HG03442 (cell line): ENCODE measurements at regions not wholly inside any gene's neighbourhood (a gene's known extent, or its start where the extent isn't known, plus 50 kb on each side); places are given as distances from the start of the nearest gene placed in this dataset.

Experiments used
- ATAC-seq: cut with Tn5 transposase; IDR thresholded peaks from one replicate; pipeline ENCODE4 v1.9.1; 2021; ENCODE audit warnings: mild to moderate bottlenecking, moderate library complexity; ENCODE audit not compliant: unreplicated experiment

- no peak for ATAC-seq
These were observed 55.5 kb upstream of the ST6GAL2 start for GRCh38 chr2:106941372-106941993.

- no peak for ATAC-seq
These were observed 57.7 kb upstream of the ST6GAL2 start for GRCh38 chr2:106943468-106944200.

- ATAC-seq, result no peak
These were observed 58.2 kb upstream of the ST6GAL2 start for GRCh38 chr2:106944215-106944614.

- no peak for ATAC-seq
These were observed 62.6 kb upstream of the ST6GAL2 start for GRCh38 chr2:106948540-106948939.

GRCh38 chr2:106953236-106953635 lies 67.3 kb upstream of the ST6GAL2 start:
- no peak for ATAC-seq

- no peak for ATAC-seq
These were observed 67.8 kb upstream of the ST6GAL2 start for GRCh38 chr2:106953779-106954178.

GRCh38 chr2:106954304-106954703 lies 68.3 kb upstream of the ST6GAL2 start:
- no peak for ATAC-seq

- ATAC-seq, result no peak
These were observed 70.4 kb upstream of the ST6GAL2 start for GRCh38 chr2:106956416-106956815.

- no peak for ATAC-seq
These were observed 70.9 kb upstream of the ST6GAL2 start for GRCh38 chr2:106956879-106957278.

- no peak for ATAC-seq
These were observed 74.2 kb upstream of the ST6GAL2 start for GRCh38 chr2:106959975-106960682.

GRCh38 chr2:106960683-106961161 lies 74.8 kb upstream of the ST6GAL2 start:
- ATAC-seq, result no peak

GRCh38 chr2:106961328-106961727 lies 75.4 kb upstream of the ST6GAL2 start:
- ATAC-seq, result no peak

GRCh38 chr2:106963156-106963555 lies 77.2 kb upstream of the ST6GAL2 start:
- no peak for ATAC-seq

- ATAC-seq, result no peak
These were observed 77.9 kb upstream of the ST6GAL2 start for GRCh38 chr2:106963893-106964292.

- ATAC-seq, result no peak
These were observed 79.6 kb upstream of the ST6GAL2 start for GRCh38 chr2:106965611-106966010.

- no peak for ATAC-seq
These were observed 83.8 kb upstream of the ST6GAL2 start for GRCh38 chr2:106969777-106970176.

GRCh38 chr2:106970471-106971261 lies 84.7 kb upstream of the ST6GAL2 start:
- no peak for ATAC-seq

- ATAC-seq, result no peak
These were observed 86.8 kb upstream of the ST6GAL2 start for GRCh38 chr2:106972782-106973181.

GRCh38 chr2:106974891-106975290 lies 88.9 kb upstream of the ST6GAL2 start:
- no peak for ATAC-seq

GRCh38 chr2:106975641-106976040 lies 89.7 kb upstream of the ST6GAL2 start:
- ATAC-seq, result no peak

GRCh38 chr2:106976548-106976947 lies 90.6 kb upstream of the ST6GAL2 start:
- no peak for ATAC-seq
